LNCaP clone FGC (cell line): ENCODE measurements at regions not wholly inside any gene's neighbourhood (a gene's known extent, or its start where the extent isn't known, plus 50 kb on each side); places are given as distances from the start of the nearest gene placed in this dataset.

Source experiments
- DNase-seq: peaks from one replicate; pipeline ENCODE4 v3.0.0-alpha.2; 2011; ENCODE audit warnings: low read depth
- H3K4me3 ChIP-seq: 2 replicates; pipeline ENCODE4 v1.5.1; 2011; ENCODE audit warnings: mild to moderate bottlenecking, low read depth, low read length, control low read depth
- CTCF ChIP-seq: IDR thresholded peaks from 2 replicates; pipeline ENCODE4 v1.5.1; 2012; ENCODE audit warnings: mild to moderate bottlenecking; ENCODE audit not compliant: control insufficient read depth, insufficient read depth; ENCODE audit errors: extremely low read depth

GRCh38 chr4:19583827-19584569, 667.7 kb upstream of the SLIT2 start:
- DNase-seq = no peak
- no peak for TF ChIP-seq CTCF
- no peak overlapping the region for H3K4me3 ChIP-seq

GRCh38 chr4:19580095-19580494, 671.6 kb upstream of the SLIT2 start:
- no peak for DNase-seq
- no peak overlapping the region for H3K4me3 ChIP-seq
- no peak for TF ChIP-seq CTCF

GRCh38 chr4:19579608-19580007, 672.1 kb upstream of the SLIT2 start:
- H3K4me3 ChIP-seq = no peak overlapping the region
- no peak for TF ChIP-seq CTCF
- DNase-seq = no peak

- TF ChIP-seq CTCF = no peak
- DNase-seq = no peak
- no peak overlapping the region for H3K4me3 ChIP-seq
These were observed 674.6 kb upstream of the SLIT2 start for GRCh38 chr4:19577097-19577496.

DNA sequence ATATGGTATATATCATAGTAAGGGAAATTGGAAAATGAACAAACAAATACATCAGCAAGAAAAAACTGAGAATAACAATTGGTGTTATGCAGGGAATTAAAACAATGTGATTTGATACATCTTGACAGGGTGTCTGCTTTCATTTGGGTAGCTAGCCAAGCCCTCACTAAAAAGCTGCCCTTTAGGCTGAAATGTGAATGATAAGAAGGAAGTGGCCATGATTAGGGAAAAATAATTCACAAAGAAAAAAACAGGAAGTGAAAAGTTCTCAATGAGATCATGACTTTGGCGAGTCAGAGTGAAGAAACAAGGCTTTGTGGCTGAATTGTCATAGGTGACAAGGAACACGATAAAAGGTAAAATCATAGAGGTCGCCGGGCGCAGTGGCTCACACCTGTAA, 675.8 kb upstream of the SLIT2 start:
- no peak overlapping the region for H3K4me3 ChIP-seq
- DNase-seq = no peak
- no peak for TF ChIP-seq CTCF

DNA sequence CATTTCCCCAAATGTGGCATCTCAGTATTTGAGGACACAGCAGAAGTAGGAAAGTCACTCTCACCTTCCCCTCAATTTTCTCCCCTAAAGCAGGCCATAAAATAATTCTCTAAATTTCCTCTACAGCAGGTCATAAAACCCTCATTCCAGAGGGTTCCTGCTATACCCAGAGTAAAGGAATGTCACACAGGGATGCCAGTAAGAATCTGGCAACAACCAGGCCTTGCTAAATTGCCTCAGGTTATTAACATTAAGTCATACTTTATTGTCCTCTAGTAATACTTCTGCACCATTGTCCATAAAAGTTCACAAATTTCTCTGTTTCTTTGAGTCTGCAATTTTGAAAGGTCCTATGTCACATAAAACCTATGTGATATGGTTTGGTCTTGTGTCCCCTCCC, 685.7 kb upstream of the SLIT2 start:
- H3K4me3 ChIP-seq = no peak overlapping the region
- DNase-seq = no peak
- no peak for TF ChIP-seq CTCF

DNA sequence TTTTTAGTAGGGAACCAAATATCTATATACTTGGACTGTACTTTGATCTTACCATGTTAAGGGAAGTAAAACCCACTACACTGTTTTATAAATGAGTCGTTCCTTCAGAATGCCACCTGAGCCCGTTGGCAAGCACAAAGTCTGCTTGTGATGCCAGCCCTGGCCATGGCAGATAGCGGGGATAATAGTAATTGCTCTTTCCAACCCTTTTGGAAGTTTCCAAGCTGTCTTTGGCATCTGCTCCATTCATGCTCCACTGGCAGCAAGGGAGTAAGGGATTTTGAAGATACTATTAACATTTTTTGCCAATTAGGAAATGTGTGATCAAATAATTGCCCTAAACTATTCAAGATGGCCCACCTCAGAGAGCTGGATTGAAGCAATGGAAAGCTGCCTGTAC, 689.2 kb upstream of the SLIT2 start:
- no peak overlapping the region for H3K4me3 ChIP-seq
- TF ChIP-seq CTCF = no peak
- DNase-seq = no peak
